WI38 (cell line): ENCODE measurements at regions not wholly inside any gene's neighbourhood (a gene's known extent, or its start where the extent isn't known, plus 50 kb on each side); places are given as distances from the start of the nearest gene placed in this dataset.
"Not testable (repeated sequence)": the region's sequence is repeated elsewhere in the genome, so short reads cannot be mapped to it uniquely, and the experiment has no call there.

ENCODE experiments used
- H3K4me3 ChIP-seq: 2 replicates; pipeline ENCODE4 v1.5.1; 2011; ENCODE audit warnings: low read depth, mild to moderate bottlenecking, control low read depth, low read length
- CTCF ChIP-seq: IDR thresholded peaks from 2 replicates; pipeline ENCODE4 v1.5.1; 2012; ENCODE audit warnings: low read depth, mild to moderate bottlenecking, control low read depth, low read length

- no peak overlapping the region for H3K4me3 ChIP-seq
- no peak for TF ChIP-seq CTCF
Observed at GRCh38 chr7:4523219-4523618, 158.9 kb upstream of the FOXK1 start.

GRCh38 chr7:4523873-4524272, 158.2 kb upstream of the FOXK1 start:
- H3K4me3 ChIP-seq: no peak overlapping the region
- TF ChIP-seq CTCF: no peak

GRCh38 chr7:4525884-4526283, 156.2 kb upstream of the FOXK1 start:
- TF ChIP-seq CTCF: no peak
- no peak overlapping the region for H3K4me3 ChIP-seq

GRCh38 chr7:4527988-4528636, 154.0 kb upstream of the FOXK1 start:
- no peak overlapping the region for H3K4me3 ChIP-seq
- no peak for TF ChIP-seq CTCF

GRCh38 chr7:4531236-4531635, 150.9 kb upstream of the FOXK1 start:
- no peak for TF ChIP-seq CTCF
- no peak overlapping the region for H3K4me3 ChIP-seq

GRCh38 chr7:4533339-4533738, 148.8 kb upstream of the FOXK1 start:
- H3K4me3 ChIP-seq: not testable (repeated sequence)

GRCh38 chr7:4549681-4550080, 132.4 kb upstream of the FOXK1 start:
- H3K4me3 ChIP-seq: no peak overlapping the region
- TF ChIP-seq CTCF: no peak

- H3K4me3 ChIP-seq: no peak overlapping the region
- no peak for TF ChIP-seq CTCF
Observed at GRCh38 chr7:4550117-4550516, 132.0 kb upstream of the FOXK1 start.
